ENCODE measurements at regions not wholly inside any gene's neighbourhood (a gene's known extent, or its start where the extent isn't known, plus 50 kb on each side); places are given as distances from the start of the nearest gene placed in this dataset.
"Not testable (repeated sequence)": the region's sequence is repeated elsewhere in the genome, so short reads cannot be mapped to it uniquely, and the experiment has no call there.

DNA sequence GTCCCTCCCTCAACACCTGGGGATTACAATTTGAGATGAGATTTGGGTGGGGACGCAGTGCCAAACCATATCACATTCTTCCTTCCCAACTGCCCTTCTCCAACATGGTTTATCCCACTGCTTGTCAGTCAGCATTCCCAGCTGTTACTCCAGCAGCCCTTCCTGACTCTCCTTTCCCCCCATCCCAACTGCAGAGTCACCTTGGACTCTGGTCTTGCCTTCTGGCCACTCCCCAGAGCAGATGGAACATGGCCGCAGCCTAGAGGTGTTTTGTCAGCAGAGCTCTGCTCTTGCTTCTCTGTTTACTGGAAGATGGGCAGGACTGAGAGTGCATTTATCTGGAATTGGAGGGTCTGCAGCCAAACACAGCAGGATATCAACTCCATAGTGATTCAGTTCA, 51.2 kb upstream of the MEX3C start:
- DNase-seq (ENCODE audit: insufficient read length, low spot score) (no peak), FAIRE-seq (no peak)

DNA sequence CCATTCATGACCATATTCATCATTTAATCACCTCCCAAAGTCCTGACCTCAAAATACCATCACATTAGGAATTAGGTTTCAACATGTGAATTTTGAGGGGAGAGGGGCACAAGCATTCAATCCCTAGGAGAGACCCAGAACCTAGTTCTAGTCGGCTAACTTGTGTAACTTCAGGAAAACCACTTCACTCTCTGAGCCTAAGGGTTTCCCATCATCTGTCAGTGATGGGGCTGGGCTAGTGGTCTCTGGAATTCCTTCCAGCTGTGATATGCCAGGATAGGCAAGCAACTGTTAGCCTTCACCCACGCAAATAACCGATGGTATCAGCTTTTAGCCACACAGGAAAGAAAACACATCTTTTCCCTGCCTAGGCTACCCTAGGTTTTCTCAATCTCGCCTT, 52.5 kb upstream of the MEX3C start:
- DNase-seq (ENCODE audit: insufficient read length, low spot score) (no peak), FAIRE-seq (no peak)

DNA sequence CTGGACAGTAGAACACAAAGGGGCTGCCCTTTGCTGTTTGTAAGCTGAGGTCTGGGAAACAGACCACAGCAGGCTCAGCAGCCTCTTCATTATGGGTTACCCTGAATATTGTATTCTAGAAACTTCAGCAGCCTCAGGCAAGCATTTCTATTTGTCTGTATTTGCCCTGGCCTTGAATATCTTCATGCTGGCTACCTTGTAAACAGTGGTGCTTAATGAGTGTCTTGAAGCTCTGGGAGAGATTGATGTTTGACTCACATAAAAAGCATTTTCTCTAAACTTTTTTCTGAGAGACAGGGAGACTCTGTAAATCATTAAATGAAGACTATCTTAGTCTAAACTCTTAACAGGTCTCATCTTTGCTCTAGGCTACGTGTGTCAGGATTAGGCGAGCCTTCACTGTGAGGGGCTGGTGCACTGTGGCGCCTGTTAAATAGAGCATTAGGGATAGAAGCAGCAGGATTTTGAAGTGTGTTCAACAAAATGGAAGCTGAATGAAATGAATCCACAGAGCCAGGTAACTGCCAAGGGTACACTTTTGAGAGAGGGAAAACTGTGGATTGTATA, 53.1 kb upstream of the MEX3C start:
- DNase-seq (ENCODE audit: insufficient read length, low spot score) (no peak), FAIRE-seq (no peak)

DNA sequence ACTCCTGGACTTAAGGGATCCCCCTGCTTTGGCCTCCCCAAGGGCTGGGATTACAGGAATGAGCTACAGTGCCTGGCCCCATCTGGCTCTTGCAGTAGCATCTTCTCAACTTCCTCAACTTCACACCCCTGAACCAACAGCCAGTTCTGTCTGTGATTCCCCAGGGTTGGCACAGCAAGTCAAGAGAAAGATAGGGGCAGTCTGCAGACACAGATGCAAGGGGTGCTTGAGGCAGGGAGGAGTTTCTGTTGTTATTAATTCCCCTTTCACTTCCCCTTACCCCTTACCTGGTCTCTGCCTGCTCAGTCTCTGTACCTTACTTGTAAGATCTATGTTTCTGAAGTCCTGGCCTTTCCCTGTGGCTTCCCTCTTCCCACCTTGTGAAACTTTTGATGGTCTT, 54.1 kb upstream of the MEX3C start:
- DNase-seq (ENCODE audit: insufficient read length, low spot score) = peak; percentile 36
- peak; percentile 84 for FAIRE-seq

DNA sequence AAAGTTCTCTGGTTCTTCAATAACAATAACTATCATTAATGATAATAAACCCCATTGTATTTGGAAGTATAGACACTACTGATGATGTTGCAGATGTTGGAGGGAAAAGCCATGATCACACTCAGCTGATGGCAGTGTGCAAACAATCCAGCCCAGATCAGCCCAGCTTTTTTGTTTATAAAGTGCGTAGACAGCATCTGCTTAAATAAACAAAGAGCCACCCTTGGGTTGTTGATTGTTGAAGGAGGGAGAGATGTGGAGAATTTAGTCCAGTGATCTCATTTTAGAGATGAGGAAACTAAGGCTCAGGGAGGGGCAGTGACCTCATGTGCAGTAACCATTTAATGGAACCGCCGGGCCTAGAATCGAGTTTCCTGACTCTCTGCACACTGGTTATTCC, 56.0 kb upstream of the MEX3C start:
- FAIRE-seq (no peak), DNase-seq (ENCODE audit: insufficient read length, low spot score) (no peak)

DNA sequence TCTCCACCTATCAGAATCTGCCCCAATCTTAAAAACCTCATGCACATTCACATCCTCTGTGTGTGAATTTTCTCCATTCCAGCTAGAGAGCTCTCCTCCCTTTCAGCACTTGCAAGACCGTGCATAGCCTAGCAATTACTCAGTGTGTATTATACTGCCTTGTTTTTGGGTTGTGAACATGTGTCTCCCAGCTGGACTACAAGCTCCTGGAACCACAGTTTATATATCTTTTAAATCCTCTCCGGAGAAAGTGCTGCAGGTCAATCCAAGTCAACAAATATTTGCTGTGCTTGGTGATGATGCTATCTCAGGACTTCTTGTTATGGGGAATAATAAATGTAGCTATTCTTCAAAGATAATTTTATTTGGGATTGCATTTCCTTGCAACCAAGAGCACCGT, 58.2 kb upstream of the MEX3C start:
- DNase-seq (ENCODE audit: insufficient read length, low spot score) (no peak), FAIRE-seq (no peak)

DNA sequence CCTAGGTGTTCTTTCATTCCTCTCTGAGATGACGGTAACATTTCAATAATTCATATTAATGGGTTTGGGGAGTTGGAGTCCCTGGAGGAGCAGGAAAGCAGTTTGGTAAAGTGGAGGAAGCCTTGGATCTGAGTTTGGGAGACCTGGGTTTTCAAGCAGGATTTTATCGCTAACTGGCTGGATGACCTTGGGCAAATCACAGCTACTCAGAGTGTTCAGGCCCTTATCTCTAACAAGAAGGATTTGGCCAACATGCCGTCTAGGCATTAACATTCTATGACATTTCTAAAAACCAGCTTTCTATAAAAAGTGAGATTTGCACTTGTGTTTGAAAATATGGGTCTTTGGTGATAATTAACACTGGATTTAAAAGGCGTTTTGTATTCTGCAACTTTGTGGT, 59.7 kb upstream of the MEX3C start:
- FAIRE-seq (no peak), DNase-seq (ENCODE audit: insufficient read length, low spot score) (no peak)

DNA sequence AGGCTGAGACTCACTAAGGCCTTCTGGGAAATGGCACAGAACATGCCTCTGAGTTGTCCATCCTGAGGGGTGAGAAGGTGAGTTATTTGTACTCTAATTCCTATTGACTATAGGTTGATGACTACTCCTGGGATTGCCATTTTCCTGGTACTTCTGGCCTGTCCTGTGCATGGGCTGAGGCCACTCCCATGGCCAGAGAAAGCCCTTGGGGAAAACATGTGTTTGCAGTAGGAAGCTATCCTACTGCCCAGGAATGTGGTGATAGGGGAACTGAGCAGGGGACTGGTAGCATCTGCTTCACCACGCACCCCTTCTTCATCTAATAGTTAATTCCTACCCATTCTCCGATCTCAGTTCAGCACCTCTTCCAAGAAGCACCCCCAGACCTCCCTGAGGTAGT, 62.6 kb upstream of the MEX3C start:
- DNase-seq (ENCODE audit: insufficient read length, low spot score) (no peak), FAIRE-seq (no peak)

DNA sequence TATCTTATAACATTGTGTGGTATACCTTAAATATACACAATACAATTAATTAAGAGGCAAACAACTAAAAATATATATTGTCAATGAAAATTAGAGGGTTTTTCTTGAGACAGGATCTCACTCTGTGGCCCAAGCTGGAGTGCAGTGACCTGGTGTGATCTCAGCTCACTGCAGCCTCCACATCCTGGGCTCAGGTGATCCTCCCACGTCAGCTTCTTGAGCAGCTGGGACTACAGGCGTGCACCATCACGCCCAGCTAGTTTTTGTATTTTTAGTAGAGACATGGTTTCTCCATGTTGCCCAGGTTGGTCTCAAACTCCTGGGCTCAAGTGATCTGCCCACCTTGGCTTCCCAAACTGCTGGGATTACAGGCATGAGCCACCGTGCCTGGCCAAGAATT, 68.6 kb upstream of the MEX3C start:
- FAIRE-seq; DNase-seq (ENCODE audit: insufficient read length, low spot score): not testable (repeated sequence)

DNA sequence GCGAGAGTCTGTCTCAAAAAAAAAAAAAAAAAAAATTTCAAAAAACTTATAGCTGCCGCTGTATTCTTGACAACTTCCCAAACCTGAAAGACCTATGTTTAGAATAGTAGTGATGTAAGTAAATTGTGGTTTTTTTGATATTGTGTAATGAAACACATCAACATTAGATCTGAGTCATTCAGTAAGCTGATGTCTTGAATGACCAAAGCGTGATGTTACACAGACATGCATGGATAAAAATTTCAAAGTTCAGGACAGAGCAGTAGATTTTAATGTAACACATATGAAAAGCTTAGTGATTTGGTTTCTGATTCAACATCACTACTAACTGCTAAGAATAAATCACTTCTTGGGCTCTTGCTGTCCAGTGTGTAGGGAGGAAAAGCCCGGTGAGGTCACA, 69.3 kb upstream of the MEX3C start:
- DNase-seq (ENCODE audit: insufficient read length, low spot score) (no peak), FAIRE-seq (no peak)

DNA sequence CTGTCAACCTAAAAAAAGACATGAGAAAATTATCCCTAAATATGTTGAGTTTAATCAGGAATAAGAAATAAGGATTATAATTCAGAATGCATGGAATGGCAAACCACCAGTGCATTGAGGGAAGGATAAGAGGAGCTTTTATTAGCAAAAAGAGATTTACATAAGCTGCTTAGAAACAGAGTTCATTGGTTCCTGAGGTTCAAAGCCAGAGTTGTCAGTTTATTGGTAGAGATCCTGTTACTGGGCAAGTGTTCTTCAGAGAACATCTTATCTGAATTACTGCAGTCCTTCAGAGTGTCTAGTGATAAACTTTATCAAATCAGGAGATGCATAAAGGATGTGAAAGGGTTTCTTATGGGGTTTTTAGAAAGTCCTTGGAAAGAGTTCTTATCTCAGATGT, 76.0 kb upstream of the MEX3C start:
- FAIRE-seq = no peak
- no peak for DNase-seq (ENCODE audit: insufficient read length, low spot score)

DNA sequence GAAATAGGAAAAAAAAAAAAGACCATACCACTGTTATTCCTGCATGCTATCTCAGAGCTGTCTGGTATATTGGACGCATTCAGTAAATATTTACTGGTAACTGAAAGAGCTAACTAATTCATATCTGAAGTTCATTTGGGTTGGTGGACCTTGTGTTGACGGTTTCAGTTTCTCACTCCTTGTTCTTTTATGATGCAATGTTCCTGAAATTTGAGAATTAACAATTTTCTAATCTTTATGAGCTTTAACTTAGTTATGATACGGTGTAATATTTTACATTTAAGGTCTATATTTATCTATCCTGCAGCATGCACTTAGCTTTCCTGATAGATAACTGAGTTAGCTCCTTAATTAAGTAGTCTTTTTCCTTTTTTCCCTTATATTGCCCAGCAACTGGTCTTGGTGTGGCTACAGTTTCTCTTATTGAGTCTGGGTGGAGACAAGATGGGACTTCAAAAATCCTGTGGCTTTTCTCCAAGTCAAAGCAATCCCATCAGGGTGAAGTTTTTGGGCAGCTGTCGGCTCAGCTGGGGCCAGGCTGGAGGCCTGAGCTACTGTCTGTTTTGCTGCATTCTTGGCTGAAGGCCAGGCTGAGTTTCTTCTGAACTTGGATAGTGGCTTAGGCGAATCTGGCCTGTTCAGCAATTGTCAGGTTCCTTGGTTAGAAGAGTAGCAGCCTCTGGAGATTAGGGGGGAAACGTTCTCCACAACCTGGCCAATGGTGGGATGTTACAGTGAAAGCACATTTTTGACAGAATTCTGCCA, 78.4 kb upstream of the MEX3C start:
- no peak for DNase-seq (ENCODE audit: insufficient read length, low spot score)
- no peak for FAIRE-seq

DNA sequence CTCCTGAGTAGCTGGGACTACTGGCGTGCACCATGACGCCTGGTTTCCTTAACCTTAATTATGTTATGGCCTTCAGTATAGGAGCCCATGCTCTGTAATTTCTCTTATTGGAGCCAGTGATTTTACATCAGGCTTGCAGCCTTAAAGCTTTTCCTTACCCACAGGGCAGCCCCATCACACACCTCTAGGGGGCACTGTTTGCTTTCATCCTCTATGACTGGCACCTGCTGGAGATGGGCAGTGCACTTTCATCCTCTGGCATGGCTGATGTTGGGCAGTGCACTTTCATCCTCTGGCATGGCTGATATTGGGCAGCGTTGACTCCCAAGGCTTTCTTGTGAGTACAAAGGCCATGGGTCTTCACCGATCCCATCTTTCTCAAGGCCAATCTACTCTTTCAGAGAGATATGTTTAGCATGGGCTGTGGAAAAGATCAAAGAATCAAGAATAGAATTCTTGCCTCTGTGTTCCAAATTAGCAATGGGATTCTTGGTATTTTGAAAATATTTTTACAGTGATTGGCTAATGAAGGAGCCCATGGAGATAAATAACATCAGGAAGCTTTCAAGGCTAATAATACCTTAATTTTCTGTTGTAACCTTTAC, 80.7 kb upstream of the MEX3C start:
- FAIRE-seq (no peak), DNase-seq (ENCODE audit: insufficient read length, low spot score) (no peak)

DNA sequence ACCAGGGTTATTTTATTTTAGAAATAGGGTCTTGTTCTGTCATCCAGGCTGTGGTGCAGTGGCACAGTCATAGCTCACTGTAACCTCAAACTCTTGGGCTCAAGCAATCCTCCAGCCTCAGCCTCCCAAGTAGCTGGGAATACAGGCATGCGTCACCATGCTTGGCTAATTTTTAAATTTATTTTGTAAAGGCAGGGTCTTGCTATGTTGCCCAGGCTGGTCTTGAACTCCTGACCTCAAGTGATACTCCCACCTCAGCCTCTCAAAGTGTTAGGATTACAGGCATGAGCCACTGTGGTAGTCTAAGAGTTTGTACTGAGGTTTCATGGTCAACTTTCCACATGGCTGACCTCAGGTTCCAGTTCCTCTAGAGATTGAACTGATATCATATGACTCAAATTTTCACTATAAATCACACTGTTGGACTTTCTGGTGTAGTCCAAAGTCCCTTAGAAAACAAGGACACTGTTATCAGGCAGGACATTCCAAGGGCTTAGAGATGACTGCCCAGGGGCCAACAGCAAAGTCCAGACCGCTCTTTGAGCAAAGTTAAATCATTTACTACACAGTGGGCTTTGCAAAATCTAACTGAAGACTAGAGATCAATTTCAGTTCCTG, 82.0 kb upstream of the MEX3C start:
- DNase-seq (ENCODE audit: insufficient read length, low spot score) (no peak), FAIRE-seq (peak; percentile 72)

DNA sequence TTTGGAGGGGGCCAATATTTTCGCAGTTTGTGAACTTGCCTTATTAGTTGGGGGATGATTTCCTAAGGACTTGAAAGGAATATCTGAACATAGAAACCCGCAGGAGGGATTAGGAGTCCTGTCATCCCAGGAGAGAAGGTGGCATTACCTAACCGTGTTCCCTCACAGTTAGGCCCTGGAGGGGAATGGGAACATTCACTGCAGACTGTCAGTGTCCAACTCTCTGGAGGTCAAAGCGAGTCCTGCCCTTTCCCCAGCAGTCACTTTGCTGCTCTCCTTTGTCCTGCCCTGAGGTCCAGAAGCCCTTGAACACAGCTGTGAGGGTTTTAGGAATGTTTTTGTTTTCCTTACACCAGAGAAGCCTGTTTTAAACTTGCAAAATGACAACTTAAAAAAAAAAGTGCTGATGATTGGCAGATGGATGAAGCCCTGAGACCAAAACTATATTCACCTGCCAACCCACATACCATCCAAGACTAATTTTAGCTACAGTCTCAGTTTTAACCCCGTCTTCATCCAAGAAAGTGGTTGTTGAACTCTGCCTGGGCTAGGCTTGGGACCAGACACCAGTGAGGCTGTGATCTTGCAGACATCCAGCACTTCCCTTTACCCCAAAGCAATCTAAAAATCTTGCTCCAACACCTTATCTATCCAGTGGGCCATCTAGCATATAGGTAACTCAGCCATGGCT, 90.5 kb upstream of the MEX3C start:
- no peak for DNase-seq (ENCODE audit: insufficient read length, low spot score)
- no peak for FAIRE-seq

DNA sequence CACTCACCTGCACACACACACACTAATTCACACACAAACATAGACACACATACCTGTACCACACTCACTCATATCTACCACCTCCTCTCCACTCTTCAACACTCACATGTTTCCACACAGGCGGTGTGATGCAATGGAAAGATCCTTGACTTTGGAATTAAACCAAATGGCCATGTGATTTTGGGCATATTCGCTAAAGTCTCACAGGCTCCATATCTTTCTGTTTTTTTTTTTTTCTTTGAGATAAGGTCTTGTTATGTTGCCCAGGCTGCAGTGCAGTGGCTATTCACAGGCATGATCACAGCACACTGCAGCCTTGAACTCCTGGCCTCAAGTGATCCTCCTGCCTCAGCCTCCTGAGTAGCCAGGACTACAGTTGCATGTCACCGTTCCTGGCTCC, 91.1 kb upstream of the MEX3C start:
- no peak for DNase-seq (ENCODE audit: insufficient read length, low spot score)
- no peak for FAIRE-seq

DNA sequence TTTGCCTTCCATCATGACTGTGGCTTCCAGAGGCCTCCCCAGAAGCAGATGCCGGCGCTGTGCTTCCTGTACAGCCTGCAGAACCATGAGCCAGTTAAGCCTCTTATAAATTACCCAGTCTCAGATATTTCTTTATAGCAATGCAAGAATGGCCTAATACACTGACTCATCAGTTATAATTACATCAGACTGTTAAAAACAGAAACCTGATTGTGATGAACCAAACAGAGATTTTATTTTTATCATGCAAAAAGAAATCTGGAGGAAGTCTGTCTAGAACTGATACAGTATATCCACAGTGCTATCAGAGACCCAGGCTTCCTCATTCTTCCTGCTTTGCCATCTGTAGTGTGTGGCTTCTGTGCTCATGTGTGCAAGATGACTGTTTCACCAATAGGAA, 93.4 kb upstream of the MEX3C start:
- FAIRE-seq (no peak), DNase-seq (ENCODE audit: insufficient read length, low spot score) (no peak)

DNA sequence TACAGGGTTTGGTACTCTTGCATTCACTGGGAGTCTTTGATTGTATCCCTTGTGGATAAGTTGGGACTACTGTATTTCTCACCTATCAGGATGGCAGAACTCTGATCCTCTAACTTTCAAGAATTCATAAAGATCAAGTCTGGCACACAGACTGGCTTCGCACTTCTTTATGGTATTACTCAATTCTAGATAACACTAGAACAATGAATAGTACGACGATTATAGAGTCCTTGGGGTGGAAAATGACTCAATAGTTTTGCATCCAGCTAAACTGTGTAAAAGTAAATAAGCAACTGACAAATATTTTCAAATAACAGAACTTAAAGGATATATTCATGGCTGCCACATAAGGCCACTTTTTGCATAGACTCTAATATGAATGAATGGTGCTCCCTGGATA, 103.4 kb upstream of the MEX3C start:
- no peak for FAIRE-seq

DNA sequence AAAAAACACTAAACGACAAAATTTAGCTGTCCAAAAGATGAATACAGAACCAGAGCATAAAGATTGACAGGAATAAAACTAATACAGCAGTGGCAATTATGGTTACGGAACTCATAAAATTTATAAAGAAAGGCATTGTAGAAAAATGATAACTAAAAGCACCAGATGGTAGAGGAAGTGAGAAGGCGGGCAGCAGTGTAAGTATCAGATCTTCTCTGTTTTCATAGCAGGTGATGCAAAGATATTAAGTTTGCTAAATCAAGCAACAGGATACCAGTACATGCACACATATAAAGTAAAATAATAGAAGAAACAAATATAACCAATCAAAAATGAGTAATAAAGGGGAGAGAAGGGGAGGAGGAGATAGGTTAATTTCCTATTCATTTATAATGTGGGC, 103.9 kb upstream of the MEX3C start:
- no peak for FAIRE-seq

More for the DNA sequence above, 103.4 kb upstream of the MEX3C start:
- no peak for DNase-seq (ENCODE audit: insufficient read length, low spot score)

DNA sequence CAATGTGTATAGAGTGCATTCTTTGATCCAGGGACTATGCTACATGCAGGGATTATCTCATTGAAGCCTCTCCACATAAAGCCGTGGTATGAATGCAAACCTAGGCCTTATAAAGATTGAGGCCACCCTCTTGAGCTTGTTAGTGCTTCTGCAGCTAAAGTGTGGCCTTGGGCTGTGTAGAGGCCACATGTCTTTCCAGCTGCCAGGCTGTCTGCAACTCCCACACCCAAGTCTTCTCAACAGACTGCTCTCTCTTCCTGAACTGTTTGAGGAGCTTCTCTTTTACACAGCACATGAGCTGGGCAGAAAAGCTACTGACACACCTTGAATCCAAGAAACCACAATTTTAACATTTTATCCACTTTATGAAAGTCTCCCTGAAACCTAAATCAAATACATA, 119.2 kb upstream of the MEX3C start:
- FAIRE-seq = no peak
- no peak for DNase-seq (ENCODE audit: insufficient read length, low spot score)

More for the DNA sequence above, 103.9 kb upstream of the MEX3C start:
- DNase-seq (ENCODE audit: insufficient read length, low spot score) = no peak

DNA sequence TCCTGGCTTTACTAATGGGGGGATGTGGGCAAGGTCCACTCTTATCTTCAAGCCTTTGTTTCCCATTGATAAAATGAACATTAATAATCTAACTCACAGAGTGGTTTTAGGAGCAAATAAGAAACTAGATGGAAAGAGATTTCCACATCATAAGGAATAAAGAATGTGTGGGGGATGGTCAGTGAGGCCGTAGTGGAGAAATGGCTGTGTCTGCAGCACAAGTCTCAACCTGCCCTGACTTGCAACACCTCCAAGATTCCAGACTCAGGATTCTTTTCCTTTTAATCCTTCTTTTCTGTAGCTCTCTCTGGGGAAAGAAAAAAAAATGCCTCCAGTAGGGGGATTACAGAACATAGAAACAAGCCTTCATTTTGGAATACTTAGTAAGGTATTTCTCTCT, 124.2 kb upstream of the MEX3C start:
- DNase-seq (ENCODE audit: insufficient read length, low spot score) (no peak), FAIRE-seq (no peak)
